Neutrophil (primary cell): ENCODE measurements at regions not wholly inside any gene's neighbourhood (a gene's known extent, or its start where the extent isn't known, plus 50 kb on each side); places are given as distances from the start of the nearest gene placed in this dataset.
A peak's percentile ranks its signal among the peaks of the same experiment; 100 is the strongest.

Experiments
- H3K27ac ChIP-seq: fragments of 200-600 bp; sonication (generic); 2 replicates; pipeline ENCODE4 v1.5.1; 2016; ENCODE audit warnings: mild to moderate bottlenecking, moderate library complexity
- H3K27me3 ChIP-seq: fragments of 200-600 bp; sonication (generic); 2 replicates; pipeline ENCODE4 v1.6.0; 2016; ENCODE audit warnings: mild to moderate bottlenecking
- H3K36me3 ChIP-seq: fragments of 200-600 bp; sonication (generic); 2 replicates; pipeline ENCODE4 v1.5.1; 2017
- H3K4me1 ChIP-seq, 2 experiments: fragments of 200-600 bp in 1 of 2; sonication (generic) in 1 of 2; 1 replicate in 1 of 2; 2 replicates in 1 of 2; pipeline versions ENCODE4 v1.5.1 to v1.6.1; 2013 to 2016; ENCODE audit warnings: low read depth in 1 of 2, low read length in 1 of 2, mild to moderate bottlenecking in 1 of 2, moderate library complexity in 1 of 2; ENCODE audit not compliant: control insufficient read depth in 1 of 2, insufficient read depth in 1 of 2
- H3K4me3 ChIP-seq, 2 experiments: fragments of 200-600 bp in 1 of 2; sonication (generic) in 1 of 2; 1 replicate in 1 of 2; 2 replicates in 1 of 2; pipeline ENCODE4 v1.5.1; 2013 to 2016; ENCODE audit warnings: low read depth in 1 of 2, low read length in 1 of 2, mild to moderate bottlenecking in 1 of 2, moderate library complexity in 1 of 2
- H3K9me3 ChIP-seq: fragments of 200-600 bp; sonication (generic); 2 replicates; pipeline ENCODE4 v1.5.1; 2016
- CTCF ChIP-seq: fragments of 200-600 bp; sonication (generic); IDR thresholded peaks from 2 replicates; pipeline ENCODE4 v1.5.1; 2016; ENCODE audit warnings: antibody characterized with exemption

DNA sequence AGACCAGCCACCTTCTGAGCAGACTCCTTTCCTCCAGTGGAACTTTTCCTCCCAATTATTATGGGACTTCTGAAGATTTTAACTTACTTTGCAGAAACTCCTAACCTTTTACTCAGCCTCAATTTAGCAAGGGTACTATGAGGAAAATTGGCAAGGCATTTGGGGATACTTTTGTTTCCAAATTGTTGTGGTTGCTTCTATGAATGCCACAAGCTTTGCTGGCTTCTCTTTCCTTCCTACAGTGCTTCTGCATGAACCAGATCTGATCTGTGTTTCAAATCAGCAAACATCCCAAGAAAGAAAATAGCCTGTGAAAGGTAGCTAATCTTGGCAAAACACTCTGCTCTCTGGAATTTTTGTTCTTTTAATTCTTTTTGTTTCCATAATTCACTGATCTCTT is 57.3 kb upstream of the TAF11L2 start:
- no peak for TF ChIP-seq CTCF
- Histone ChIP-seq H3K4me1 (peaks cover 96 to 100% of the 10 kb centered on the region in 2 experiments), H3K4me3 (no peak overlapping the region)

DNA sequence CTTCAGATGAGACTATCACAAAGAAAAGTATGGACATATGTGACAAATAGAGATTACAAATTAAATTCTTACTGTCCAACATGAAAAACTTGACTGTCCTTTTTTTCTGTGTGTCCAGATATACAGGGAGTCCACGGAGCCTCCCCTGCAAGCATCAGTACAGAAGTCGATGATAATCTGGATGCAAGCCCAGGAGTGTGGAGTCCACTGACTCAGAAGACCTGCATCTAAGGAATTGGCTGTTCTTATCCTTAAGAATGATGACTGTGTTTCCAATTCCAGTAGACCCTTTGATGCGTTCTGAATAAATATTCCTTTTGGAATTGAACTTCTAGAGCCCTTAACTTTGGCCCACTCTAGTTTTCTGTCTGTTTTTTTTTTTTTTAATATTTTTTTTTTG is 56.7 kb upstream of the TAF11L2 start:
- Histone ChIP-seq H3K4me1 (peaks cover 96 to 100% of the 10 kb centered on the region in 2 experiments), H3K4me3 (no peak overlapping the region), H3K27me3 (no peaks in the 10 kb centered on the region), H3K36me3 (no peaks in the 10 kb centered on the region), H3K9me3 (no peaks in the 10 kb centered on the region), H3K27ac (peak overlapping the region; percentile 95)
- TF ChIP-seq CTCF, result no peak

More for the DNA sequence above, 57.3 kb upstream of the TAF11L2 start:
- Histone ChIP-seq H3K36me3 (no peaks in the 10 kb centered on the region), H3K27ac (peak overlapping the region; percentile 95), H3K9me3 (no peaks in the 10 kb centered on the region), H3K27me3 (no peaks in the 10 kb centered on the region)

- no peaks in the 10 kb centered on the region for H3K9me3 ChIP-seq
- TF ChIP-seq CTCF, result peak; percentile 69
- peak overlapping the region; percentile 55 to 67 for H3K4me3 ChIP-seq
- peak overlapping the region; percentile 95 for H3K27ac ChIP-seq
- no peaks in the 10 kb centered on the region for H3K27me3 ChIP-seq
- H3K36me3 ChIP-seq, result no peaks in the 10 kb centered on the region
- H3K4me1 ChIP-seq, result peaks cover 86 to 93% of the 10 kb centered on the region in 2 experiments
Measured at GRCh38 chr5:17443333-17444130, 54.5 kb upstream of the TAF11L2 start.

DNA sequence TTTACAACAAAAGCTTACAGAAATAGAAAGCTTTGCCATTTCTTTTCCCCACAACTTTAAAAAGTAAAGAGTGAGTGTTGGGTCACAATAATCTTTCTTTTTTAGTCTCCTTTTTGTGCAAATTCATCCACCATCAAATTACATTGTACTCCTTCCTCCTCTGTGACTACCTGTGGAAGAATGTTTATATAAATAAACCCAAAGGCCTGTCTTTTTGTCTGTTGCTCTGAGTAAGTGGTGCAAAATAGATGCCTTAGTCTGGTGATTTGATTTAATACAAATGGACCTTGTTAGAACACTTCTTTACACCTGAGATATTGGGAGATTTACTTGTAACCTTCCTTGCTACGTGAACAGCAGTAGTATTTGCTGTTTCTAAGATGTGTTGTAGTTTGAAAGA is 53.5 kb upstream of the TAF11L2 start:
- Histone ChIP-seq H3K27ac (peak overlapping the region; percentile 95), H3K4me1 (peaks cover 77 to 83% of the 10 kb centered on the region in 2 experiments), H3K9me3 (no peaks in the 10 kb centered on the region), H3K27me3 (no peaks in the 10 kb centered on the region), H3K36me3 (no peaks in the 10 kb centered on the region), H3K4me3 (peak overlapping the region; percentile 55 to 67)
- TF ChIP-seq CTCF, result no peak

DNA sequence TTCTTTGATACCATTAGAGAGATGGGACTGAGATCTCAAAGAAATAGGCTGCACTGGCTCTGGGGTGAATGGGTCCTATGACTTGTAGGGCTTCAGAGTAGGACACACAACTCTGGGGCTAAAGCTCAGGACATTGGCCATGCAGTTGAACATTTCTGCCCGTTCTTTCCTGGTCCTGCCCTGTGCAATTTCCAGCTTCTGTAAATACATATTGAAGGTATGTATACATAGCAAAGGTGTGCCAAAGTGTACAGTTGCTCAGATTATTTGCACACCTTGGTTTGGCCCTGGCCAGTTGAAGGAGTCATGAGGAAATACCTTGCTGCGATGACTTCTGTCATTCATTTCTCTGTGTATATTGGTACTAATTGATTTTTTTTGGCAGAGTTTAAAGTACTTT is 52.8 kb upstream of the TAF11L2 start:
- Histone ChIP-seq H3K27ac (peak overlapping the region; percentile 95), H3K9me3 (no peaks in the 10 kb centered on the region), H3K36me3 (no peaks in the 10 kb centered on the region), H3K4me3 (peak overlapping the region; percentile 55 to 67), H3K27me3 (no peaks in the 10 kb centered on the region), H3K4me1 (peaks cover 73 to 76% of the 10 kb centered on the region in 2 experiments)
- TF ChIP-seq CTCF, result no peak
